B cell (primary cell): ENCODE measurements at regions not wholly inside any gene's neighbourhood (a gene's known extent, or its start where the extent isn't known, plus 50 kb on each side); places are given as distances from the start of the nearest gene placed in this dataset.
A peak's percentile ranks its signal among the peaks of the same experiment; 100 is the strongest.

Experiments used
- ATAC-seq: fragments of 200-7000 bp; cut with Tn5 transposase; one replicate; pipeline ENCODE4 v1.10.0; 2021; ENCODE audit warnings: low read depth, mild to moderate bottlenecking, moderate number of reproducible peaks, moderate library complexity
- CTCF ChIA-PET: fragments of 350-600 bp; sonication (Branson Sonifier 250); formaldehyde crosslinking; loops from one replicate; lab custom pipeline; 2021; ENCODE audit warnings: antibody characterized with exemption, inconsistent platforms; lab: Charles Lee
- POLR2A ChIA-PET: fragments of 350-600 bp; sonication (Branson Sonifier 250); formaldehyde crosslinking; loops from one replicate; lab custom pipeline; 2021; ENCODE audit warnings: antibody characterized with exemption; lab: Charles Lee
- DNase-seq: peaks from one replicate; pipeline ENCODE4 v3.0.0; 2013
- H2AFZ ChIP-seq: 2 replicates; pipeline ENCODE4 v1.6.1; 2012; ENCODE audit warnings: mild to moderate bottlenecking, low read depth, low read length; ENCODE audit not compliant: insufficient read depth, poor library complexity, severe bottlenecking
- H3K27ac ChIP-seq, 2 donors: 1 replicate in 1 of 2; 2 replicates in 1 of 2; pipeline ENCODE4 v1.5.1; 2012 to 2013; ENCODE audit warnings: low read length in 2 of 2, mild to moderate bottlenecking in 2 of 2, moderate library complexity in 1 of 2
- H3K27me3 ChIP-seq, 4 experiments: fragments of 200-600 bp in 1 of 4; sonication (generic) in 1 of 4; replicated peaks in 1 of 4; 1 replicate in 2 of 4; 2 replicates in 2 of 4; pipeline versions ENCODE4 v1.6.1 to v1.7.0; 2013 to 2016; ENCODE audit warnings: low read length in 3 of 4, mild to moderate bottlenecking in 2 of 4, mixed read lengths in 1 of 4, moderate library complexity in 1 of 4; ENCODE audit not compliant: insufficient read depth in 4 of 4, control insufficient read depth in 3 of 4; ENCODE audit errors: control extremely low read depth in 1 of 4
- H3K36me3 ChIP-seq, 2 experiments: replicated peaks in 1 of 2; 1 replicate in 1 of 2; 2 replicates in 1 of 2; pipeline versions ENCODE4 v1.6.1 to v1.7.1; 2013; ENCODE audit warnings: low read length in 1 of 2; ENCODE audit not compliant: insufficient read depth in 2 of 2, control insufficient read depth in 1 of 2; ENCODE audit errors: control extremely low read depth in 1 of 2, extremely low read depth in 1 of 2
- H3K4me1 ChIP-seq, 2 donors: fragments of 200-600 bp in 1 of 2; sonication (generic) in 1 of 2; 1 replicate in 1 of 2; 2 replicates in 1 of 2; pipeline versions ENCODE4 v1.5.1 to v1.6.1; 2013 to 2017; ENCODE audit warnings: low read length in 2 of 2; ENCODE audit not compliant: control insufficient read depth in 2 of 2, insufficient read depth in 2 of 2
- H3K4me2 ChIP-seq: replicated peaks from 2 replicates; pipeline ENCODE3; 2012; ENCODE audit warnings: mild to moderate bottlenecking, low read depth, low read length; ENCODE audit not compliant: poor library complexity, severe bottlenecking
- H3K4me3 ChIP-seq, 5 experiments: fragments of 200-600 bp in 1 of 5; sonication (generic) in 1 of 5; 1 replicate in 3 of 5; 2 replicates in 2 of 5; pipeline versions ENCODE4 v1.5.1 to v1.7.0; 2011 to 2016; ENCODE audit warnings: low read length in 4 of 5, mild to moderate bottlenecking in 4 of 5, low read depth in 2 of 5, control low read depth in 1 of 5, moderate library complexity in 1 of 5; ENCODE audit not compliant: insufficient read depth in 1 of 5; ENCODE audit errors: control extremely low read depth in 1 of 5, extremely low read depth in 1 of 5
- H3K79me2 ChIP-seq: fragments of 200-600 bp; sonication (generic); one replicate; pipeline ENCODE4 v1.6.0; 2016; ENCODE audit warnings: low read length; ENCODE audit not compliant: control insufficient read depth, insufficient read depth
- H3K9ac ChIP-seq: fragments of 200-600 bp; sonication (generic); 2 replicates; pipeline ENCODE4 v1.6.1; 2017; ENCODE audit warnings: mild to moderate bottlenecking, low read length, moderate library complexity
- H3K9me3 ChIP-seq, 3 donors: one replicate each; pipeline versions ENCODE4 v1.6.1 to v1.7.1; 2013; ENCODE audit warnings: low read length in 2 of 3; ENCODE audit not compliant: control insufficient read depth in 2 of 3, insufficient read depth in 1 of 3; ENCODE audit errors: control extremely low read depth in 1 of 3
- H4K20me1 ChIP-seq: 2 replicates; pipeline ENCODE4 v1.6.0; 2012; ENCODE audit warnings: mild to moderate bottlenecking, low read length; ENCODE audit not compliant: insufficient read depth, control insufficient read depth, poor library complexity, severe bottlenecking
- H3K27ac Mint-ChIP-seq: one replicate; pipeline ENCODE4 v1.8.0; 2021; ENCODE audit warnings: mixed read lengths
- H3K27me3 Mint-ChIP-seq: one replicate; pipeline ENCODE4 v1.8.0; 2021; ENCODE audit warnings: mixed read lengths
- H3K4me1 Mint-ChIP-seq: one replicate; pipeline ENCODE4 v1.8.0; 2021; ENCODE audit warnings: mixed read lengths
- H3K4me3 Mint-ChIP-seq: one replicate; pipeline ENCODE4 v1.8.0; 2021; ENCODE audit warnings: mixed read lengths
- H3K9me3 Mint-ChIP-seq: one replicate; pipeline ENCODE4 v1.8.0; 2022; ENCODE audit warnings: mixed read lengths; ENCODE audit not compliant: insufficient read depth
- EZH2 ChIP-seq: IDR thresholded peaks from 2 replicates; pipeline ENCODE4 v1.6.1; 2012; ENCODE audit warnings: borderline replicate concordance, low read depth, mild to moderate bottlenecking, moderate library complexity, low read length; ENCODE audit not compliant: insufficient read depth, poor library complexity, severe bottlenecking
- WGBS: methylation state at CpG from one replicate; pipeline ENCODE4 v1.1.5; 2013; ENCODE audit warnings: missing lambda C conversion rate; ENCODE audit not compliant: insufficient coverage; 5-methylcytosine and 5-hydroxymethylcytosine counted together
- intact Hi-C: fragments of 100-400 bp; cut with micrococcal nuclease; formaldehyde crosslinking; loops from one replicate; pipeline ENCODE4 v1.10.0; 2022
- TF ChIP-seq, protein P1 (sequence below): fragments of 200-600 bp; IDR thresholded peaks from one replicate; pipeline ENCODE4 v1.8.0; 2022; ENCODE audit warnings: antibody characterized with exemption, mild to moderate bottlenecking

DNA sequence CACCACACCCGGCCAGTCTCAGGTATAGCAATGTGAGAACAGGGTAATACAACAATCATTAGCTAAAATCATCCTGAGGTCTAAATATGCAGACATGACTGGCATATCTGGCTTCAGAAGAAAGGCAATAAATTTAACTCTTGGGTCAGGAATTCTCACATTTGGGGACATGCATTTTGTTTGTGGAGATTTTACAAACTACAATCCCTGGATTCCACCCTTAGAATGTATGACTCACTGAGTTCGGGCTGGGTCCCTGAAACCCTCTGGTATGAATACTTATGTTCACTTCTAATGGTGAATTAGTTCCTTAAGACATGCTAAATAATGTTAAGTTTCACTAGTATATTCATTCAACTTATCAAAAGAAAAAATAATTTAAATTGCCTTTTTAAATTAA, 98.9 kb upstream of the HMGA2 start:
- H3K4me3 Mint-ChIP-seq: no peak overlapping the region
- peaks cover 43% of the 10 kb centered on the region for H3K27me3 Mint-ChIP-seq
- Histone ChIP-seq H3K4me3 (no peak overlapping the region), H3K4me1 (no peaks in the 10 kb centered on the region), H3K36me3 (no peaks in the 10 kb centered on the region), H3K79me2 (no peaks in the 10 kb centered on the region), H3K9me3 (peaks cover 0 to 7% (median 0%) of the 10 kb centered on the region in 3 donors), H3K27me3 (peaks cover 0 to 16% (median 11%) of the 10 kb centered on the region in 4 experiments), H4K20me1 (no peaks in the 10 kb centered on the region), H3K27ac (no peak overlapping the region), H2AFZ (no peak overlapping the region), H3K9ac (no peak overlapping the region), H3K4me2 (no peak overlapping the region)
- intact Hi-C loops: no loop called here
- DNase-seq (no peak), ATAC-seq (no peak)
- ChIA-PET POLR2A (no interaction called here), CTCF (no interaction called here)
- H3K27ac Mint-ChIP-seq: no peak overlapping the region
- H3K9me3 Mint-ChIP-seq: no peaks in the 10 kb centered on the region
- no CpG with 5 or more reads among the region's 2 CpGs for WGBS
- no peaks in the 10 kb centered on the region for H3K4me1 Mint-ChIP-seq
- no peak for TF ChIP-seq EZH2
- TF ChIP-seq, protein P1, sequence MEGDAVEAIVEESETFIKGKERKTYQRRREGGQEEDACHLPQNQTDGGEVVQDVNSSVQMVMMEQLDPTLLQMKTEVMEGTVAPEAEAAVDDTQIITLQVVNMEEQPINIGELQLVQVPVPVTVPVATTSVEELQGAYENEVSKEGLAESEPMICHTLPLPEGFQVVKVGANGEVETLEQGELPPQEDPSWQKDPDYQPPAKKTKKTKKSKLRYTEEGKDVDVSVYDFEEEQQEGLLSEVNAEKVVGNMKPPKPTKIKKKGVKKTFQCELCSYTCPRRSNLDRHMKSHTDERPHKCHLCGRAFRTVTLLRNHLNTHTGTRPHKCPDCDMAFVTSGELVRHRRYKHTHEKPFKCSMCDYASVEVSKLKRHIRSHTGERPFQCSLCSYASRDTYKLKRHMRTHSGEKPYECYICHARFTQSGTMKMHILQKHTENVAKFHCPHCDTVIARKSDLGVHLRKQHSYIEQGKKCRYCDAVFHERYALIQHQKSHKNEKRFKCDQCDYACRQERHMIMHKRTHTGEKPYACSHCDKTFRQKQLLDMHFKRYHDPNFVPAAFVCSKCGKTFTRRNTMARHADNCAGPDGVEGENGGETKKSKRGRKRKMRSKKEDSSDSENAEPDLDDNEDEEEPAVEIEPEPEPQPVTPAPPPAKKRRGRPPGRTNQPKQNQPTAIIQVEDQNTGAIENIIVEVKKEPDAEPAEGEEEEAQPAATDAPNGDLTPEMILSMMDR: no peak

DNA sequence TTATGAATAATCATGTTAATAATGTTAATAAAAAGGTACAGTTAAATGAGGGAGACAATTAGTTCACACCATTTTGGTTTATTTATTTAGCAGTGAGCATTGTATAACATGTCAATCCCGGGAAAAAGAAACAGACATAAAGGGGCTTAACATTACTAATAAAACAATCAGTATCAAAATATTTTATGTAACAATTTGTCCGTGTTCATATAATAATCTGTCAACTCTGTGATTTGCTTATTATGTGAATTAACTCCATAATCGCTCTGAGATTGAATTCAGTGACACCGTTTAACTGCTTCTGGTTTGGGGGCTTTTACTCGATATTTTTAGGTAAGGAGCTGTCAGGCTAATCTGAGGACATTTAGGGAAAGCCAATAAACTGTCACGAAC, 95.8 kb upstream of the HMGA2 start:
- no peaks in the 10 kb centered on the region for H3K4me1 Mint-ChIP-seq
- no peaks in the 10 kb centered on the region for H4K20me1 ChIP-seq
- POLR2A ChIA-PET: no interaction called here
- peaks cover 50% of the 10 kb centered on the region for H3K27me3 Mint-ChIP-seq
- H3K27ac Mint-ChIP-seq: no peak overlapping the region
- H3K4me3 Mint-ChIP-seq: no peak overlapping the region
- intact Hi-C loops: no loop called here
- peaks cover 0 to 22% (median 13%) of the 10 kb centered on the region in 4 experiments for H3K27me3 ChIP-seq
- DNase-seq (no peak), ATAC-seq (no peak)
- no peak overlapping the region for H3K4me3 ChIP-seq
- H3K27ac ChIP-seq: no peak overlapping the region
- H3K79me2 ChIP-seq: no peaks in the 10 kb centered on the region
- peaks cover 0 to 7% (median 0%) of the 10 kb centered on the region in 3 donors for H3K9me3 ChIP-seq
- H3K4me1 ChIP-seq: no peaks in the 10 kb centered on the region
- no peaks in the 10 kb centered on the region for H3K9me3 Mint-ChIP-seq
- 0% methylated on average over 2 of the region's 6 CpGs for WGBS
- no peak overlapping the region for H3K9ac ChIP-seq
- no peak overlapping the region for H3K4me2 ChIP-seq
- no peaks in the 10 kb centered on the region for H3K36me3 ChIP-seq
- TF ChIP-seq EZH2: no peak
- TF ChIP-seq, protein P1: no peak
- CTCF ChIA-PET: no interaction called here
- H2AFZ ChIP-seq: peak overlapping the region; percentile 2
